ENCODE measurements at regions not wholly inside any gene's neighbourhood (a gene's known extent, or its start where the extent isn't known, plus 50 kb on each side); places are given as distances from the start of the nearest gene placed in this dataset.

DNA sequence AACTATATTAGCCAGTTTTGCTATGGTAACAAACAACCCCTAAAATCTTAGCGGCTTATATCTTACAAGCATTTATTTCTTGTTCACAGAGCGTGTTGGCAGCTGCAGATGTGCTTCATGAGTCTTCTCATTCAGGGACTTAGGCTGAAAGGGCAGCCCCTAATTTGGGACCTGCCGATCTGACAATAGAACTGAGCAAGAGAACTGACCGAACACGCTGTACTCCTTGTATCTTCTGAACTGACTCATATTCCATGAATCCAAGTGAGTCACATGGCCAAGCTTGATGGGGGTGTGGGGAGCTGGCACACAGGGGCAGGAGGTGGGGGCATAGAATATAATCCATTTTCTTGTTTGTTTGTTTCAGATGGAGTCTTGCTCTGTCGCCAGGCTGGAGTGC, 481.7 kb upstream of the CADM1 start:
- intact Hi-C loops (cut with DNase I; ENCODE audit: low total_unique reads), result no loop called here
- Histone ChIP-seq H3K4me3 (no peak overlapping the region), H3K27ac (no peak overlapping the region), H3K9me3 (no peaks in the 10 kb centered on the region), H3K27me3 (no peaks in the 10 kb centered on the region), H3K4me1 (no peaks in the 10 kb centered on the region), H3K36me3 (no peaks in the 10 kb centered on the region)
- DNase-seq, result no peak
- TF ChIP-seq, protein P1, sequence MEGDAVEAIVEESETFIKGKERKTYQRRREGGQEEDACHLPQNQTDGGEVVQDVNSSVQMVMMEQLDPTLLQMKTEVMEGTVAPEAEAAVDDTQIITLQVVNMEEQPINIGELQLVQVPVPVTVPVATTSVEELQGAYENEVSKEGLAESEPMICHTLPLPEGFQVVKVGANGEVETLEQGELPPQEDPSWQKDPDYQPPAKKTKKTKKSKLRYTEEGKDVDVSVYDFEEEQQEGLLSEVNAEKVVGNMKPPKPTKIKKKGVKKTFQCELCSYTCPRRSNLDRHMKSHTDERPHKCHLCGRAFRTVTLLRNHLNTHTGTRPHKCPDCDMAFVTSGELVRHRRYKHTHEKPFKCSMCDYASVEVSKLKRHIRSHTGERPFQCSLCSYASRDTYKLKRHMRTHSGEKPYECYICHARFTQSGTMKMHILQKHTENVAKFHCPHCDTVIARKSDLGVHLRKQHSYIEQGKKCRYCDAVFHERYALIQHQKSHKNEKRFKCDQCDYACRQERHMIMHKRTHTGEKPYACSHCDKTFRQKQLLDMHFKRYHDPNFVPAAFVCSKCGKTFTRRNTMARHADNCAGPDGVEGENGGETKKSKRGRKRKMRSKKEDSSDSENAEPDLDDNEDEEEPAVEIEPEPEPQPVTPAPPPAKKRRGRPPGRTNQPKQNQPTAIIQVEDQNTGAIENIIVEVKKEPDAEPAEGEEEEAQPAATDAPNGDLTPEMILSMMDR (IDR thresholded peaks at IDR 0.05), result no peak

- H3K9me3 ChIP-seq, result no peaks in the 10 kb centered on the region
- no peaks in the 10 kb centered on the region for H3K36me3 ChIP-seq
- no peaks in the 10 kb centered on the region for H3K27me3 ChIP-seq
- TF ChIP-seq, protein P1 (IDR thresholded peaks at IDR 0.05), result no peak
- DNase-seq, result no peak
- intact Hi-C loops (cut with DNase I; ENCODE audit: low total_unique reads), result no loop called here
- H3K27ac ChIP-seq, result no peak overlapping the region
- H3K4me3 ChIP-seq, result no peak overlapping the region
- H3K4me1 ChIP-seq, result peaks cover 0 to 4% (median 1%) of the 10 kb centered on the region in 4 donors
Measured at GRCh38 chr11:115984228-115984627, 480.0 kb upstream of the CADM1 start.

DNA sequence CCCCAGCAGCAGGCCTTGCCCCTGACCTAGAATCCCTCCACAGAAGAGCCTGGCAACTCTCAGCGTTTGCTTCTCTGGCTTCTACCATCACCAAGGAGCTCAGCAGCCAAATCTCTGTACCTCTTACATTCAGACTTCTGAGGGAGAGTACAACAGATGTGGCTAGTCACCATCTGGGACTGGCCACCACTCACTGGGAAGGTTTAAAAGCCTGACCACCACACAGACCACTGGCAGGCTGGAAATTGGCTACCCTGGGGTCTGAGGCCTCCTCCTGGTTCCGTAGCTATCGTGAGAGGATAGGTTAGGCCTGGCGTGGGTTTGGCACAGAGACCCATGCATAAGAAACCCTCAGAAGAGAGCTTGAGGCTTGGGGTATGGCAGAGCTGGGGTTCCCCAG, 478.5 kb upstream of the CADM1 start:
- Histone ChIP-seq H3K27me3 (no peaks in the 10 kb centered on the region), H3K9me3 (no peaks in the 10 kb centered on the region), H3K27ac (no peak overlapping the region), H3K4me3 (no peak overlapping the region), H3K4me1 (peaks cover 0 to 4% (median 1%) of the 10 kb centered on the region in 4 donors), H3K36me3 (no peaks in the 10 kb centered on the region)
- TF ChIP-seq, protein P1 (IDR thresholded peaks at IDR 0.05), result no peak
- intact Hi-C loops (cut with DNase I; ENCODE audit: low total_unique reads), result no loop called here
- DNase-seq, result no peak

- intact Hi-C loops (cut with DNase I; ENCODE audit: low total_unique reads), result no loop called here
- DNase-seq, result no peak
- Histone ChIP-seq H3K4me3 (no peak overlapping the region), H3K27me3 (no peaks in the 10 kb centered on the region), H3K4me1 (peaks cover 0 to 4% (median 1%) of the 10 kb centered on the region in 4 donors), H3K36me3 (no peaks in the 10 kb centered on the region), H3K9me3 (no peaks in the 10 kb centered on the region), H3K27ac (no peak overlapping the region)
- TF ChIP-seq, protein P1 (IDR thresholded peaks at IDR 0.05), result no peak
Measured at GRCh38 chr11:115981814-115982471, 477.7 kb upstream of the CADM1 start.

DNA sequence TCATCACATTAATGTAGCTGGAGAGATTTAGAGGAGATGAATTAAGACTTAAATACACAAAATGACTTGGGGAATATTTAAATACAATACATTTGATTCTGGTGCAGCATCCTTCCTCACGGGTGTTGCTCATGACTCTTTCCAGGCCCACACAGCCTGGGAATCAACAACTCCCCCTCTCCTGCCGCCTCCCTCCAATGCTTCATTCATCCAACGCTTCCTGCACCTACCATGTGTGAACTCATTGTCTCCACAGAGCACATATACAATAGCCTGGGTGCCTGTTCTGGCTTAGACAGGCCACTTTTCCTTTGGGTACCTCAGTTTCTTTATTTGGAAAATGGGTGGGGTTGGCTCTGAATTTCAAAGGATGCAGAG, 476.9 kb upstream of the CADM1 start:
- Histone ChIP-seq H3K36me3 (no peaks in the 10 kb centered on the region), H3K9me3 (no peaks in the 10 kb centered on the region), H3K27ac (no peak overlapping the region), H3K4me1 (peaks cover 0 to 4% (median 1%) of the 10 kb centered on the region in 4 donors), H3K27me3 (peaks cover 0 to 4% of the 10 kb centered on the region in 2 donors), H3K4me3 (no peak overlapping the region)
- TF ChIP-seq, protein P1 (IDR thresholded peaks at IDR 0.05), result no peak
- DNase-seq, result no peak
- intact Hi-C loops (cut with DNase I; ENCODE audit: low total_unique reads), result no loop called here
